ENCODE measurements at regions not wholly inside any gene's neighbourhood (a gene's known extent, or its start where the extent isn't known, plus 50 kb on each side); places are given as distances from the start of the nearest gene placed in this dataset.

- Histone ChIP-seq H3K9me3 (replicated peaks in 1 of 3) (no peaks in the 10 kb centered on the region), H3K4me3 (no peak overlapping the region), H3K36me3 (replicated peaks in 1 of 2) (no peaks in the 10 kb centered on the region), H3K27me3 (no peaks in the 10 kb centered on the region), H3K4me1 (replicated peaks in 1 of 2) (peaks cover 0 to 15% of the 10 kb centered on the region in 2 donors), H3K27ac (no peak overlapping the region)
- DNase-seq = no peak
- TF ChIP-seq, protein P1, sequence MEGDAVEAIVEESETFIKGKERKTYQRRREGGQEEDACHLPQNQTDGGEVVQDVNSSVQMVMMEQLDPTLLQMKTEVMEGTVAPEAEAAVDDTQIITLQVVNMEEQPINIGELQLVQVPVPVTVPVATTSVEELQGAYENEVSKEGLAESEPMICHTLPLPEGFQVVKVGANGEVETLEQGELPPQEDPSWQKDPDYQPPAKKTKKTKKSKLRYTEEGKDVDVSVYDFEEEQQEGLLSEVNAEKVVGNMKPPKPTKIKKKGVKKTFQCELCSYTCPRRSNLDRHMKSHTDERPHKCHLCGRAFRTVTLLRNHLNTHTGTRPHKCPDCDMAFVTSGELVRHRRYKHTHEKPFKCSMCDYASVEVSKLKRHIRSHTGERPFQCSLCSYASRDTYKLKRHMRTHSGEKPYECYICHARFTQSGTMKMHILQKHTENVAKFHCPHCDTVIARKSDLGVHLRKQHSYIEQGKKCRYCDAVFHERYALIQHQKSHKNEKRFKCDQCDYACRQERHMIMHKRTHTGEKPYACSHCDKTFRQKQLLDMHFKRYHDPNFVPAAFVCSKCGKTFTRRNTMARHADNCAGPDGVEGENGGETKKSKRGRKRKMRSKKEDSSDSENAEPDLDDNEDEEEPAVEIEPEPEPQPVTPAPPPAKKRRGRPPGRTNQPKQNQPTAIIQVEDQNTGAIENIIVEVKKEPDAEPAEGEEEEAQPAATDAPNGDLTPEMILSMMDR (IDR thresholded peaks at IDR 0.05) = no peak
- TF ChIP-seq POLR2A (IDR thresholded peaks at IDR 0.05) = no peak
- intact Hi-C loops (cut with DNase I) = no loop called here
- 55 to 74% (median 60%) methylated on average over 1 of the region's 1 CpG for WGBS, 4 donors
These were observed 90.4 kb upstream of the RASGEF1B start for GRCh38 chr4:81562093-81562492.

GRCh38 chr4:81557306-81557705 lies 85.6 kb upstream of the RASGEF1B start:
- Histone ChIP-seq H3K36me3 (replicated peaks in 1 of 2) (no peaks in the 10 kb centered on the region), H3K9me3 (replicated peaks in 1 of 3) (no peaks in the 10 kb centered on the region), H3K27me3 (no peaks in the 10 kb centered on the region), H3K27ac (no peak overlapping the region), H3K4me3 (no peak overlapping the region), H3K4me1 (replicated peaks in 1 of 2) (peaks cover 0 to 3% of the 10 kb centered on the region in 2 donors)
- DNase-seq = no peak
- TF ChIP-seq POLR2A (IDR thresholded peaks at IDR 0.05) = no peak
- TF ChIP-seq, protein P1 (IDR thresholded peaks at IDR 0.05) = no peak
- intact Hi-C loops (cut with DNase I) = no loop called here

- Histone ChIP-seq H3K4me3 (no peak overlapping the region), H3K4me1 (replicated peaks in 1 of 2) (peaks cover 0 to 19% of the 10 kb centered on the region in 2 donors), H3K36me3 (replicated peaks in 1 of 2) (no peaks in the 10 kb centered on the region), H3K27me3 (no peaks in the 10 kb centered on the region), H3K27ac (no peak overlapping the region), H3K9me3 (replicated peaks in 1 of 3) (no peaks in the 10 kb centered on the region)
- no peak for TF ChIP-seq POLR2A (IDR thresholded peaks at IDR 0.05)
- TF ChIP-seq, protein P1 (IDR thresholded peaks at IDR 0.05) = no peak
- intact Hi-C loops (cut with DNase I) = no loop called here
- WGBS, 4 donors = 33 to 40% (median 36%) methylated on average over 3 of the region's 3 CpGs
- DNase-seq = no peak
These were observed 83.8 kb upstream of the RASGEF1B start for GRCh38 chr4:81555489-81555888.

- 44 to 53% (median 45%) methylated on average over 1 of the region's 1 CpG for WGBS, 4 donors
- Histone ChIP-seq H3K27ac (peak overlapping the region in 1 of 5 donors; percentile 43), H3K36me3 (replicated peaks in 1 of 2) (no peaks in the 10 kb centered on the region), H3K4me3 (no peak overlapping the region), H3K27me3 (no peaks in the 10 kb centered on the region), H3K9me3 (replicated peaks in 1 of 3) (no peaks in the 10 kb centered on the region), H3K4me1 (replicated peaks in 1 of 2) (peaks cover 0 to 25% of the 10 kb centered on the region in 2 donors)
- TF ChIP-seq POLR2A (IDR thresholded peaks at IDR 0.05) = no peak
- TF ChIP-seq, protein P1 (IDR thresholded peaks at IDR 0.05) = no peak
- no peak for DNase-seq
- intact Hi-C loops (cut with DNase I) = no loop called here
These were observed 80.4 kb upstream of the RASGEF1B start for GRCh38 chr4:81552086-81552485.
